Adrenal gland (tissue), 5 donors: ENCODE measurements at regions not wholly inside any gene's neighbourhood (a gene's known extent, or its start where the extent isn't known, plus 50 kb on each side); places are given as distances from the start of the nearest gene placed in this dataset.

Experiments
- POLR2A ChIP-seq, 2 donors: fragments of 450-650 bp; IDR thresholded peaks; one replicate each; pipeline ENCODE4 v1.6.1; 2017; ENCODE audit warnings: antibody characterized with exemption in 2 of 2, mild to moderate bottlenecking in 2 of 2, moderate library complexity in 1 of 2
- TF ChIP-seq, protein P1 (sequence below), 6 experiments: fragments of 450-650 bp in 4 of 6; fragments of 200-600 bp in 2 of 6; sonication (generic) in 1 of 6; IDR thresholded peaks; 1 replicate in 5 of 6; 2 replicates in 1 of 6; pipeline versions ENCODE4 v1.5.1 to v1.8.0; 2016 to 2021; ENCODE audit warnings: antibody characterized with exemption in 6 of 6, mild to moderate bottlenecking in 2 of 6, moderate library complexity in 1 of 6
- donor health status: DM: no; HTN: no; CAD: no.

DNA sequence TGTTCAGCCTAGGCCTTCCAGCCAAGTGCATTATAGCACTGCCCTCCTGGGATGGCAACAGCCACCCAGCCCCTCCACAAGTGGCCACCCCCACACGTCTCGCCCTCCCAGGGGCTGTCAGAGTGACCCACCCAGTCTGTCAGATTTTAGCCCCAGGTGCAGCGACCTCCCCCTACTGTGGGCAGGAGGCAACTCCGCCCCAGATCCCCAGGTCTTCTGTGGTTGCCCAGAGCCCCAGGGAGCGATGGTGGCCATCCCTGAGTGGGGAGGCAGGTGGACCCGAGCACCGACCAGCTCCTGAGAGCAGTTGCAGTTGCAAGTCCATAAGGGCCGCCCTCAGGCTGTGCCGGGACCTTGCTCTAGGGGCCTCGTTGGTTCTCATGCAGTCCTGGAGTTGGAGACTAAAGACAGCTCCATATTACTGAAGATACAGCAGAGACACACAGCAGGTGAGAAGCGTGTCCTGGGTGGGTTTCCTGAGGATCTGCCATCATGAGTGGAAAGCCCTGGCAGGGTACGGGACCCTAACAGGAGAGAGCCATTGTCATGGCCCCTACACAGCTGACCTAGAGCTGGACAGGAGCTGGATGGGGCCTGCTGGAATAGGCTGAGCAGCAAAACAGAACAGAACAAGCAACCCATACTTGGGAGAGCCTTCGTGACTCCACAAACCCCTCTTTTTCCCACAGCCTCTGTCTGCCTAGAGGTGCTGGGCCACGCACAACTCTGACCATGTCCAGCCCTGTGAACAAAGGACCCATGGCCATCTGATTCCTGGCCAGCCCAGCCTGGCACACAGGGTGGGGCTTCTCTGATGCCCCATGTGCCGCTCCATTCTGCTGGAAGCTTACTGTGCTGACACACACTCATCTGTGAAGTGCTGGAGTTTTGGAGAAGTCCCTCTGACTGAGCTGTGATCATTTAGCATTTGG lies 110.3 kb upstream of the ALDH1A3 start:
- TF ChIP-seq, protein P1, sequence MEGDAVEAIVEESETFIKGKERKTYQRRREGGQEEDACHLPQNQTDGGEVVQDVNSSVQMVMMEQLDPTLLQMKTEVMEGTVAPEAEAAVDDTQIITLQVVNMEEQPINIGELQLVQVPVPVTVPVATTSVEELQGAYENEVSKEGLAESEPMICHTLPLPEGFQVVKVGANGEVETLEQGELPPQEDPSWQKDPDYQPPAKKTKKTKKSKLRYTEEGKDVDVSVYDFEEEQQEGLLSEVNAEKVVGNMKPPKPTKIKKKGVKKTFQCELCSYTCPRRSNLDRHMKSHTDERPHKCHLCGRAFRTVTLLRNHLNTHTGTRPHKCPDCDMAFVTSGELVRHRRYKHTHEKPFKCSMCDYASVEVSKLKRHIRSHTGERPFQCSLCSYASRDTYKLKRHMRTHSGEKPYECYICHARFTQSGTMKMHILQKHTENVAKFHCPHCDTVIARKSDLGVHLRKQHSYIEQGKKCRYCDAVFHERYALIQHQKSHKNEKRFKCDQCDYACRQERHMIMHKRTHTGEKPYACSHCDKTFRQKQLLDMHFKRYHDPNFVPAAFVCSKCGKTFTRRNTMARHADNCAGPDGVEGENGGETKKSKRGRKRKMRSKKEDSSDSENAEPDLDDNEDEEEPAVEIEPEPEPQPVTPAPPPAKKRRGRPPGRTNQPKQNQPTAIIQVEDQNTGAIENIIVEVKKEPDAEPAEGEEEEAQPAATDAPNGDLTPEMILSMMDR (IDR thresholded peaks at IDR 0.05), result no peak
- no peak for TF ChIP-seq POLR2A (IDR thresholded peaks at IDR 0.05)
